ENCODE measurements at regions not wholly inside any gene's neighbourhood (a gene's known extent, or its start where the extent isn't known, plus 50 kb on each side); places are given as distances from the start of the nearest gene placed in this dataset.

- DNase-seq, result no peak
- WGBS, 2 experiments (ENCODE audit: insufficient coverage in 1 of 2, insufficient read length in 1 of 2), result 83 to 85% methylated on average over 1 to 4 of the region's 4 CpGs
- no peak overlapping the region for H3K9ac ChIP-seq (ENCODE audit: extremely low read depth, low read length, poor library complexity, severe bottlenecking)
- H3K27ac Mint-ChIP-seq, result no peak overlapping the region
- no peaks in the 10 kb centered on the region for H3K36me3 Mint-ChIP-seq (ENCODE audit: low read depth)
- no peak overlapping the region for H3K4me3 ChIP-seq (ENCODE audit: low read length)
- no peak for TF ChIP-seq CTCF (conservative IDR thresholded peaks at IDR 0.05)
- H3K36me3 ChIP-seq (ENCODE audit: control insufficient read depth, insufficient read depth, low read length), result no peaks in the 10 kb centered on the region
- no peaks in the 10 kb centered on the region for H3K4me1 Mint-ChIP-seq
- H3K9me3 Mint-ChIP-seq, result peaks cover 11% of the 10 kb centered on the region
- no peaks in the 10 kb centered on the region for H3K27me3 ChIP-seq (ENCODE audit: control insufficient read depth, insufficient read depth, low read length, poor library complexity, severe bottlenecking)
- peaks cover 6% of the 10 kb centered on the region for H3K9me3 ChIP-seq (ENCODE audit: control insufficient read depth, low read length)
- no peaks in the 10 kb centered on the region for H3K27me3 Mint-ChIP-seq (ENCODE audit: insufficient read depth)
- no peak overlapping the region for H3K4me3 Mint-ChIP-seq
- no peak overlapping the region for H3K27ac ChIP-seq (ENCODE audit: low read depth, low read length)
- no peaks in the 10 kb centered on the region for H3K4me1 ChIP-seq (ENCODE audit: control insufficient read depth, insufficient read depth, low read length)
These were observed 60.5 kb upstream of the C9orf72 start for GRCh38 chr9:27633764-27634163.

- Histone ChIP-seq H3K4me3 (ENCODE audit: low read length) (no peak overlapping the region), H3K9ac (ENCODE audit: extremely low read depth, low read length, poor library complexity, severe bottlenecking) (no peak overlapping the region), H3K4me1 (ENCODE audit: control insufficient read depth, insufficient read depth, low read length) (no peaks in the 10 kb centered on the region), H3K27me3 (ENCODE audit: control insufficient read depth, insufficient read depth, low read length, poor library complexity, severe bottlenecking) (no peaks in the 10 kb centered on the region), H3K9me3 (ENCODE audit: control insufficient read depth, low read length) (peaks cover 6% of the 10 kb centered on the region), H3K27ac (ENCODE audit: low read depth, low read length) (no peak overlapping the region), H3K36me3 (ENCODE audit: control insufficient read depth, insufficient read depth, low read length) (no peaks in the 10 kb centered on the region)
- H3K36me3 Mint-ChIP-seq (ENCODE audit: low read depth), result no peaks in the 10 kb centered on the region
- no peak overlapping the region for H3K27ac Mint-ChIP-seq
- H3K4me3 Mint-ChIP-seq, result no peak overlapping the region
- peaks cover 11% of the 10 kb centered on the region for H3K9me3 Mint-ChIP-seq
- TF ChIP-seq CTCF (conservative IDR thresholded peaks at IDR 0.05), result no peak
- WGBS, 2 experiments (ENCODE audit: insufficient coverage in 1 of 2, insufficient read length in 1 of 2), result 71 to 90% methylated on average over 1 to 2 of the region's 2 CpGs
- DNase-seq, result no peak
- no peaks in the 10 kb centered on the region for H3K4me1 Mint-ChIP-seq
- no peaks in the 10 kb centered on the region for H3K27me3 Mint-ChIP-seq (ENCODE audit: insufficient read depth)
These were observed 61.6 kb upstream of the C9orf72 start for GRCh38 chr9:27634879-27635278.

GRCh38 chr9:27638716-27639115, 65.4 kb upstream of the C9orf72 start:
- H3K4me1 Mint-ChIP-seq, result no peaks in the 10 kb centered on the region
- DNase-seq, result no peak
- no peak overlapping the region for H3K4me3 Mint-ChIP-seq
- H3K27ac Mint-ChIP-seq, result no peak overlapping the region
- WGBS, 2 experiments (ENCODE audit: insufficient coverage in 1 of 2, insufficient read length in 1 of 2), result 79 to 81% methylated on average over 6 of the region's 6 CpGs
- TF ChIP-seq CTCF (conservative IDR thresholded peaks at IDR 0.05), result no peak
- peaks cover 6% of the 10 kb centered on the region for H3K9me3 ChIP-seq (ENCODE audit: control insufficient read depth, low read length)
- no peak overlapping the region for H3K9ac ChIP-seq (ENCODE audit: extremely low read depth, low read length, poor library complexity, severe bottlenecking)
- H3K9me3 Mint-ChIP-seq, result peaks cover 11% of the 10 kb centered on the region
- H3K27me3 ChIP-seq (ENCODE audit: control insufficient read depth, insufficient read depth, low read length, poor library complexity, severe bottlenecking), result no peaks in the 10 kb centered on the region
- H3K36me3 ChIP-seq (ENCODE audit: control insufficient read depth, insufficient read depth, low read length), result no peaks in the 10 kb centered on the region
- H3K27ac ChIP-seq (ENCODE audit: low read depth, low read length), result no peak overlapping the region
- H3K36me3 Mint-ChIP-seq (ENCODE audit: low read depth), result no peaks in the 10 kb centered on the region
- no peaks in the 10 kb centered on the region for H3K4me1 ChIP-seq (ENCODE audit: control insufficient read depth, insufficient read depth, low read length)
- no peak overlapping the region for H3K4me3 ChIP-seq (ENCODE audit: low read length)
- H3K27me3 Mint-ChIP-seq (ENCODE audit: insufficient read depth), result peaks cover 3% of the 10 kb centered on the region
